KBM-7 (cell line): ENCODE measurements at regions not wholly inside any gene's neighbourhood (a gene's known extent, or its start where the extent isn't known, plus 50 kb on each side); places are given as distances from the start of the nearest gene placed in this dataset.
"Not testable (repeated sequence)": the region's sequence is repeated elsewhere in the genome, so short reads cannot be mapped to it uniquely, and the experiment has no call there.

ENCODE experiments used
- DNase-seq: peaks from one replicate; pipeline ENCODE4 v3.0.0-alpha.2; 2015
- in situ Hi-C: fragments of 300-500 bp; cut with MboI; formaldehyde crosslinking; loops from 2 replicates; pipeline ENCODE4 v1.14.3; 2020; ENCODE audit warnings: low sequenced_read_pairs, low pct_unique_long_range_greater_than_20kb, mixed read lengths

DNA sequence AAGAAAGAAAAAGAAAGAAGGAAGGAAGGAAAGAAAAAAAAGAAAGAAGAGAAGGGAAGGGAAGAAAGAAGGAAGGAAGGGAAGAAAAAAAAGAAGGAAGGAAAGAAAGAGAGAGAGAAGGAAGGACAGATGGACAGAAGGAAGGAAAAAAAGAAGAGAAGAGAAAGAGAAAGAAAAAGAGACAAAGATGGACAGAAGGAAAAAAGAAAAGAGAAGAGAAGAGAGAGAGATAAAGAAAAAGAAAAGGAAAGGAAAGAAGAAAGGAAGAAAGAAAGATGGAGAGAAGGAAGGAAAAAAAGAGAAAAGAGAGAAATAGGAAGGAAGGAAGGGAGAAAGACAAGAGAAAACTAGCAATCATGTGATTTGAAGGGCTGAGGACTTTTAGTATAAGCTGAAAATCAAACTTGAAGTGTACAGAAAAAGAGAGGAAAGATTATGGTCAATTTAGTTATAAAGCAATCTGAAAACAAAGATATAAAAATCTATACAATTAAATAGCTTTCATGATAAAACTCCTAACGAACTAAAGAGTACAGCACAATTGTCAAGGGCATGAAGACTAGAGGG, 115.3 kb downstream of the LTN1 start:
- in situ Hi-C loops, result no loop called here
- no peak for DNase-seq

DNA sequence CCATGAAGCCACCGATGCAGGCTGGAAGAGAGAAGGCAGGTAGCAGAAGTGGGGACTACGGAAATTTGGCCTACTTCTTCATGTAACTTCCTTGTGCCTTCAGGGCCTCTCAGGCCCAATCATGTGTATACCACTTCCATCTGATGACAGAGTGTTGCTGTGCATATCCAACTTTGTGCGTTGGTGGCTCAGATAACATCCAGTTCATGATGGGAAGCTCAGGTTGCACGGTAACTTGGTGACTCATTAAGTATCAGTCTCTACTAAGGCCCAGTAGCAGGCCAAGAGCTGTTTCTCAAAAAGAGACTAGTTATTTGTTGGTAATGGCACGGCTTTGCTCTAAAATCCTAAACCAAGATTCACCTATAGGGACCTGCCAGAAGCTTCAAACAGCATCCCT, 117.6 kb downstream of the LTN1 start:
- in situ Hi-C loops, result no loop called here
- DNase-seq, result no peak

DNA sequence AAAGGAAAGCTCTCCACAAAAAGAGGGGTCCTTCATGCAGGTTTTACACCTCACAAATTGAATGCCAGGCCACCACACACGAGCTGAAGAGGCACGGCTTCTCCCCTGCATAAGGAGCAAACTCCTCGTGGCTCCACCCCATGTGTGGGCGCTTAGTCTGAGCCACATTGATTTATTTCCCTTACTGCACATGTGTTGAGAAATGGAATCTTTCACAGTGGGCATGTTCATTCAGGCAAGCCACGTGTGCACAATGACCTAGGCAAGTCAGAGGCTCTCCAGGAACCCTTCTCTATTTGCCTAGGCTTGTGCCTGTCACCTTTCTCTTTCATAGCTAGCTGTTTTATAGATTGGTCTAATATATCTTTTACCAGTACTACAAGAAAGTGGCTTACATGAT, 120.5 kb downstream of the LTN1 start:
- in situ Hi-C loops, result no loop called here
- no peak for DNase-seq

DNA sequence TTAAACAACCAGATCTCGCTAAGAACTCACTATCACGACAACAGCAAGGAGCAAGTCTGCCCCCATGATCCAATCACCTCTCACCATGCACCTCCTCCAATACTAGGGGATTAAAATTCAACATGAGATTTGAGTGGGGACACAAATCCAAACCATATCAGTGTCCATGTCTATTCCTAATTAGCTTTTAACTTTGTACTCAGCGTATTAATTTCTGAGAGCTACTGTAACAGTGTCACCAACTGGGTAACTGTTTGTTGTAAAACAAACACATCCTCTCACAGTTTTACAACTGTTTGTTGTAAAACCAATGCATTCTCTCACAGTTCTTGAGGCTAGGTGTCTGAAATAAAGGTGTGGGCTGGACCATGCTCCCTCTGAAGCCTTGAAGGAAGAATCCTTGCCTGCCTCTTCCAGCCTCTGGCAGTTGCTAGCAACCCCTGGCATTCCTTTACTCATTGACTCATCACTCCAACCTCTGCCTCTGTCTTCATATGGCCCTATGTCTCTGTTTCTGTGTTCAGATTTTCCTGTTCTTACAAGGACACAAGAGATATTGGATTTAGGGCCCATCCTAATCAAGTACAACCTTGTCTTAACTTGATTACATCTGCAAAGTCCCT, 121.2 kb downstream of the LTN1 start:
- in situ Hi-C loops, result no loop called here
- no peak for DNase-seq

DNA sequence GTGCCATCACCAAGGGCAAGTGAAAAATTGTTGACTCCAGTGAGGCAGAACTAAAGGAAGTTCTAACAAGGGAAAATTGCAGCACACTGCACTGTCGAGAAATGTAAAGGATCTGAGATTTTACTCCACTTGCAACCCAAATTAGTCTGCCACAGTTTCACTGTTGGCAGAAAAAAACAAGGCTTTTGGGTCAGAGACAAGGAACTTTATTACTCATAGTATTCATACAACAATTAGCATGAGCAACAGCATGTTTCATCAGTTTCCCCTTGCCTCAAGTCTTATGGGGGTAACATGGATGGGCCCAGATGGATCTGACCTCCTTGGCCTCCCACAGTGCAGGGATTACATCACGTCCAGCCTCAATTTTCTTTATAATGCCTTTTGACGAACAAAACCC, 125.3 kb downstream of the LTN1 start:
- in situ Hi-C loops, result no loop called here
- no peak for DNase-seq

DNA sequence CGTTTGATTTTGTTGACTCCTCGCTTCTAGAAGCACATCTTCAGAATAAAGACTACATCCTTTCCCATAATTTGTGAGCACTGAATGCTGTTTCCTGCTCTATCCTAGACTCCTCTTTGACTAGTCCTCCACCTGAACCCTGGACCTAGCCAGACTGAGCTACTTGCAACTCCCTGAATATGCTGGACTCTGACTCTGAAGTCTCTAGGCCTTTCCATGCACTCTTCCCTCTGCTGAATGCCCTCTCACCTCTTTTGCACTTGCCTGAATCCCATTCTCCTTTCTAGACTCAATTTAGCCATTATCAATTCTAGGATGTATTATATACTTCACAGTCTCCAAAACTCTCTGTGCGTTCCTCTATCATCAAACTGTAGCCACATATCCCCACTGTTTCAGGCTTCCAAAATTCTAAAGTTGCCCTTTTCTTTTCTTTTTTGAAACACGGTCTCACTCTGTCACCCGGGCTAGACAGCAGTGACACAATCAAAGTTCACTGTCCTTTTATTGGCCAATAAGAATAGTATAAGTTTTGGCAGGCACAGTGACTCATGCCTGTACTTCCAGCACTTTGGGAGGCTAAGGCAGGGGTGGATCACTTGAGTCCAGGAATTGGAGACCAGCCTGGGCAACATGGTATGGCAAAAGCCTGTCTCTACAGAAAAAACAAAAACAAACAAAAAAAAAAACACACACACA, 127.0 kb downstream of the LTN1 start:
- in situ Hi-C loops, result no loop called here
- no peak for DNase-seq

DNA sequence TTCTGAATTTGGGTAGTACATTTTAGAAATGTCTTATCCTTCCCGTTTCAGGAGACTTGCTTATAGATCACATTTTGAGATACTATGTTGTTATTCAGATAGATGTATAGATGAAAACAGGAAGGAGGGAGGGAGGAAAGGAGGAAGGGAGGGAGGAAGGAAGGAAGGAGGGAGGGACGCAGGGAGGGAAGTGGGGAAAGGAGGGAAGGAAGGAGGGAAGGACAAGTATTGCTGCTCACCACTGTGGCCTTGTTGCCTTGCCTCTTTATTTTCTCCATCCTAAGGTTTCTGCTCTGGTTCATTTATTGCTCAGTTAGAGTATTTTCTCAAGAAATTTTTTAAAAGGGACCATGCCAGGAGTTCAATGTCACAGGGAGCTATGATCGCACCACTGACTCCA, 134.3 kb downstream of the LTN1 start:
- DNase-seq, result no peak
- in situ Hi-C loops, result no loop called here

DNA sequence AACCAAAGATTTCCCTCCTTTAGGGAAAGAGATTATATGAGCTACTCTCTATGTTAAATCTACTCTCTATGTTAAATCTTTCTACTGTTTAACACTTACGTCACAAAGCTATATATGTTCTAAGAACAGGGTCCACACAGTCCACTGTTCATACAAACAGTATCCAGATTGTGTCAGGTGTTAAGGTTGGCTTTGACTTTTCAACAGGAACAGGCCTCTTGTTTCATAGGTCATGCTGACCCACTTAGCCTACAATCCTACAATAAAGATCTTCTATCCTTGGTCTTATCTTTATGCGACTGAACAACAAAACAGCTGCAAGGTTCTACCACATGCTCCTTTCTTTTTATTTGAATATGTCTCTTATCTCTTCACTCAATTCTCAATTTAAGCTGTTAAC, 134.9 kb downstream of the LTN1 start:
- DNase-seq, result no peak
- in situ Hi-C loops, result no loop called here

DNA sequence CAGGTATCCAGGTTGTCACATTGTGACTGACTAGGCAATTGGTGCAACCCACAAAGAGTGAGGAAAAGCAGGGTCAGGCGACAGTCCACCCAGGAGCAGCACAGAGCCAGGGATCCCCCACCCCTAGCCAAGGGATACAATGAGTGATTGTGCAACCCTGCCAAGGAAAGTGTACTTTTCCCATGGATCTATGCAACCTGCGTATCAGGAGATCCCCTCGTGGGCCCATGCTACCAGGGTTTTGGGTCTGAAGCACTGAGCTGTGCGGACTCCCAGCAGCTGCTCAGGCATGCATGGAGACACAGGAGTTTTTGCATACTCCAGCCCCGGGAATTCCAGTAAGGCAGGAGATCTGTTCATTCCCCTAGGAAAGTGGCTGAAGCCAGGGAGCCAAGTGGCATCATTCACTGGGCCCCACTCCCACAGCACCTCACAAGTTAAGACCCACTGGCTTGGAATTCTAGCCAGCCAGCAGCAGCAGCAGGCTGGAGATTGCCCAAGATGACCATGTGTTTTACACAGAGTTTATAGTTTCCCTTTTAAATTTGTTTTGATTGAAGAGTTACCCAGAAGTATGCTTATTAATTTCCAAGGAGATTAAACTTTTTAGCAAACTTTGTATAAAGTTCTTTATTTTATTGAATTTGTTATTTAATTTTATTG, 136.0 kb downstream of the LTN1 start:
- DNase-seq, result no peak
- in situ Hi-C loops, result no loop called here

DNA sequence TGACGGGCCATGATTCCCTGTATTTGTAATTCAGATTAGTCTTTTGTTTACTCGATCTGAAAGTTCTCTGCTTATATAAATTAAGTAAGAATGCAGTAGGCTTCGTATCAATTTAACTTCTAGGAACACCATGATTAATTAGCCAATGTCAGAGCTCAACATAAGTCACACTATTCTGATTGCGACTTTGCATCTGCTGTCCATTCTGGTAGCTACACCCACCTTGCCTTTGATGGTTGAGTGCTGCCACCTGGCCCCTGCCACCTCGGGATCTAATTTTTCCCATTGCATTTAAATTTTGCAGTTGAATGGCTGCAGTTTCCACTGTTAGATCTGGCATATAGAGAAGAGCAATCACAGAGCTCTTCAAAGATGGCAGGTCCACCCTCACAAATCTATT, 140.0 kb downstream of the LTN1 start:
- DNase-seq, result no peak
- in situ Hi-C loops, result no loop called here

DNA sequence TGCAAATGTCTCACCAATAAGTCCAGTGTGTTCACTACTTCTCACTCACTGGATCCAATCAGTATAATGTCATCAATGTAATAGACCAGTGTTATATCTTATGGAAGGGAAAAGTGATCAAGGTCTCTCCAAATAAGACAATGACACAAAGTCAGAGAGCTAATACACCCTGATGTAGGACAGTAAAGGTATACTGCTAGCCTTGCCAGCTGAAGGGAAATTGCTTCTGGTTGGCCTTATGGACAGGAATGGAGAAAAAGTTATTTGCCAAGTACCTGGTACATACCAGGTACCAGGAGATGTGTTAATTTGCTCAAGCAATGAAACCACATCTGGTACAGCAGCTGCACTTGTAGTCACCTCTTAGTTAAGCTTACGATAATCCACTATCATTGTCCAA, 141.0 kb downstream of the LTN1 start:
- DNase-seq, result no peak
- in situ Hi-C loops, result no loop called here

DNA sequence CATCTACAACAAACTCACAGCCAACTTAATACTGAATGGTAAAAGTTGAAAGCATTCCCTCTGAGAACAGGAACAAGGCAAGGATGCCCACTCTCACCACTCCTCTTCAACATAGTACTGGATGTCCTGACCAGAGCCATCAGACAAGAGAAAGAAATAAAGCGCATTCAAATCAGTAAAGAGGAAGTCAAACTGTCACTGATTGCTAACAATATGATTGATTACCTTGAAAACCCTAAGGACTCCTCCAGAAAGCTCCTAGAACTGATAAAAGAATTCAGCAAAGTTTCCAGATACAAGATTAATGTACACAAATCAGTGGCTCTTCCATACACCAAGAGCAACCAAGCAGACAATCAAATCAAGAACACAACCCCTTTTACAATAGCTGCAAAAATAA, 153.4 kb downstream of the LTN1 start:
- DNase-seq, in situ Hi-C loops: not testable (repeated sequence)

DNA sequence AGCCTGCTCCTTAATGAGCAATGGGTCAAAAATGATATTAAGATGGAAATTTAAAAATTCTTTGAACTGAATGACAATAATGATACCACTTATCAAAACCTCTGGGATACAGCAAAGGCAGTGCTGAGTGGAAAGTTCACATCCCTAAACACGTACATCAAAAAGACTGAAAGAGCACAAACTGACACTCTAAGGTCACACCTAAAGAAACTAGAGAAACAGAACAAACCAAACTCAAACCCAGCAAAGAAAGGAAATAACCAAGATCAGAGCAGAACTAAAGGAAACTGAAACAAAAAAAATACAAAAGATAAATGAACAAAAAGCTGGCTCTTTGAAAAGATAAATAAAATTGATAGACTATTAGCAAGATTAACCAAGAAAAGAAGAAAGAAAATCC, 155.3 kb downstream of the LTN1 start:
- in situ Hi-C loops, DNase-seq: not testable (repeated sequence)

DNA sequence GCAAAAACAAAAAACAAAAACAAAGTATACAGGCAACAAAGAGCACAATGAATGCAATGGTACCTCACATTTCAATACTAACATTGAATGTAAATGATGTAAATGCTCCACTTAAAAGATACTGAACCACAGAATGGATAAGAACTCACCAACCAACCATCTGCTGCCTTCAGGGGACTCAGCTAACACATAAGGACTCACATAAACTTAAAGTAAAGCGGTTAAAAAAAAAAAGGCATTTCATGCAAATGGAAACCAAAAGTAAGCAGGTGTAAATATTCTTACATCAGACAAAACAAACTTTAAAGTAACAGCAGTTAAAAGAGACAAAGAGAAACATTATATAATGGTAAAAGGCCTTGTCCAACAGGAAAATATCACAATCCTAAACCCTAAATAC, 156.1 kb downstream of the LTN1 start:
- DNase-seq, in situ Hi-C loops: not testable (repeated sequence)

DNA sequence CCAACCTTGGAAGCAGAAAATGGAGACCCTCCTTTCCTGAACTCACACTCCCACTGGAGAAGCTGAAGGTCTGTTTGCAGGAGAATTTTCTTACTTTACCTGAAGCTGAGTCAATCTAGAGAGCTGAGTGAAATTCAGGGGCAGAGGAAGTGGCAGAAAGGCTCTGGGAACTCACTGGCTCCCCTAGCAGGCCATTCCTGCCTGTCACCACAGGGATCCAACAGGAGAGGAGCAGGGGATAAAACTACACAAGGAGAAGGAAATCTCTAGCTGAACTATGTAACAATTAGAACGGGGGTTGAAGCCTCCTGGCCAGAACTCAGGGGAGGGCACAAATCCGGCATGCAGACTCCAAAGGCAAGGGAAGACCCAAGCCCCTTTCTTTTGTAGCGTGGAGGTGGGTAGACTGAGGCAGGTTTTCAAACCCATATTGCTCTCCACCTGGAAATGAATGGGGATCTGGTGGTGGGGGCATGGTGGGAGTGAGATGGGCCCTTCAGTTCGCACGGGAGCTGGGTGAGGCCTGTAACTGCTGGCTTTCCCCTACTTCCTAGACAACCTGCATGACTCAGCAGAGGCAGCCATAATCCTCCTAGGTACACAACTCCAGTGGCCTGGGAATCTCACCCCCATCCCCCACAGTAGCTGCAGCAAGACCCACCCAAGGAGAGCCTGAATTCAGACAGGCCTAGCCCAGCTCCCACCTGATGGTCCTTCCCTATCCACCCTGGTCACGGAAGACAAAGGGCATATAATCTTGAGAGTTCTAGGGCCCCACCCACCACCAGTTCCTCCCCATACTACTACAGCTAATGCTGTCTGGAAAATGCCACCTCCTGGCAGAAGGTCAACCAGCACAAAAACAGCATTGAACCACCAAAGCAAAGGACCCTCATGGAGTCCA, 158.1 kb downstream of the LTN1 start:
- in situ Hi-C loops, result no loop called here
- no peak for DNase-seq

DNA sequence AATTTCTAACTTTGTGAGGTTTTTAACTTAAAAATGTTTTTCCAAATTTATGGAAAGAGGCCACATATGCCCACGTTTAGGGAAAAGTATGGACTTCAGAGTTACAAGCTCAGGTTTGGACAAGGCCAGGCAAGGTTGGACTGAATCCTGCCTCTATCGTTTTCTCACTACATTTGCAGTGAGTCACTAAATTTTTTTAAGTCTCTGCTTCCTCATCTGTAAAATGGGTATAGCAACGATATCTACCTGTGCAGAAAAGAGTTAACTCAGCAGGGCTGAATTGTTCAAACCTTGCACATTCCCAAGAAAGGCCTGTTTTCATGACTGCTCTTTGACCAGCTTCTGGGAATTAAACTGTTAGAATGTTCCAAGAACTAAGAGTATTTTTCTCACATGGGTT, 159.1 kb downstream of the LTN1 start:
- in situ Hi-C loops, result no loop called here
- DNase-seq, result no peak

DNA sequence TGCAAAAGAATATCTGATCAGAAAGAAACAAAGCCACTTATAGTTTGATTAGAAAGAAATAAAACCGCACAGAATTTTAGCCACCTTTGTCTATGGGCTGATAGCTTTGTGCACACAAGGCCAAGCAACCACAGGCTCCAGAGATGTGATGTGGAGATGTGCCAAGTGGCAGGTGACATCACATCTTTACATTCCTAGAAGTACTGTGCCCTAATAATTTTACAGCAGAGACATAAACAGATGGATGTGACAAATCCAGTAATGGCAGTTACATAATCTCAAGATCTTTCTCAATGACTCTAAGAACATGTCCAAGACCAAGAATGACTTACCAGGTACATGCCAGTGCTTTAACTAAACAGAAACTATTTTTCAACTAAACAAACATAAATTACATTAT, 159.5 kb downstream of the LTN1 start:
- in situ Hi-C loops, result no loop called here
- DNase-seq, result no peak

DNA sequence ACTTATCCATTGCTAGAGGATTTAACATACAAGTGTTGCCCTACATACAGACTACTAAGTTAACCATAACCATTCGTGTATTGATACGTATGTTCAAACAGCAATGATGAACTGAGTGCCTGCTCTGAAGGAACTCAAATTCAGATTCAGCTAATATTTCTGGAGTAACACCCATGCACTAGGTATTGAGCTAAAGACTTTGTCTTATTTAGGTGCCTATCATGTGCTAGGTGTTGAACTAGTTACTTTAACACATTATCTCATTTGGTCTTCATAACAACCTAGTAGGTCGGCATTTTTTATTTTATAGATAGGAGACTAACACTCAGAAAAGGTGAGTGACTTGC, 160.0 kb downstream of the LTN1 start:
- DNase-seq, result no peak
- in situ Hi-C loops, result no loop called here

DNA sequence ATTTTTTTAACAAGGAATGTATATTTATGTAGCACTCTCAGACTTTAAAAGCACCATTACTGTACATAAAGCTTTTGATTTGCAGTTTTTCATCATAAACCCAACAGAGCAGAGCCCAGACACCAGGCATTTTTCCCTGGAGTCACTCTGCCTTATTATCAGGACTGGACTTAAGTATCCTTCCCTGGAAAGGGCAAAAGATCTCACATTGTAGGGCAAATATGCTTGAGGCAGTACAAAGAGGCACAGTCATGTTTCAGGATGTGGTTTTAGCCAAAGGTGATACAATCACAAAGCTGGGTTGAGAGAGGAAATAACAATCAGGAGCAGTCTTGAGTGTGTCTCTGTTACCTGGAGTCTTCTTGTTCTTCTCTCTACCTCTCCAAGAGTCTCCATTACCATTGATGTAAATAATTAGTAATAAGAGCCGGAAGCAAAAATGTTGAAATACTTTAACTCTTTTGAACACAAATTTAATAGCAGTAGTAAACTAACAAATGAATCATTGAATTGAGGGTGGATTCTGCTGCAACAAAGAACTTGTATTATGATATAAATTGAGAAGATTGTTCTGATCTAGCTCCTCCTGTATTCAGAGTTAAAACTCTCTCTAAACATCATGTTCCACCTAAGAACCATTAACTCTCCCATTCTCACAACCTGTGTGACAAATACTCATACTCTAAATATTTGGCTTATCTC, 160.5 kb downstream of the LTN1 start:
- in situ Hi-C loops, result no loop called here
- DNase-seq, result no peak
